CD4-positive, alpha-beta T cell (primary cell): ENCODE measurements at regions not wholly inside any gene's neighbourhood (a gene's known extent, or its start where the extent isn't known, plus 50 kb on each side); places are given as distances from the start of the nearest gene placed in this dataset.

Experiments used
- ATAC-seq: fragments of 200-7000 bp; cut with Tn5 transposase; one replicate; pipeline ENCODE4 v1.10.0; 2022; ENCODE audit warnings: mild to moderate bottlenecking; ENCODE audit not compliant: poor library complexity
- CTCF ChIA-PET: fragments of 350-600 bp; sonication (Branson Sonifier 250); formaldehyde crosslinking; loops from one replicate; lab custom pipeline; 2021; ENCODE audit warnings: antibody characterized with exemption, inconsistent platforms; lab: Charles Lee
- POLR2A ChIA-PET: fragments of 350-600 bp; sonication (Branson Sonifier 250); formaldehyde crosslinking; loops from one replicate; lab custom pipeline; 2021; ENCODE audit warnings: antibody characterized with exemption, inconsistent platforms; lab: Charles Lee
- DNase-seq, 14 experiments: peaks; one replicate each; pipeline ENCODE4 v3.0.0-alpha.2; 2013 to 2020; ENCODE audit warnings: mixed read lengths in 2 of 14
- H3K27ac ChIP-seq, 2 donors: one replicate each; pipeline versions ENCODE4 v1.5.1 to v1.7.0; 2013; ENCODE audit warnings: low read length in 2 of 2, low read depth in 1 of 2, mild to moderate bottlenecking in 1 of 2
- H3K27me3 ChIP-seq, 2 experiments: 1 replicate in 1 of 2; 2 replicates in 1 of 2; pipeline versions ENCODE4 v1.6.1 to v1.7.0; 2013; ENCODE audit warnings: low read length in 2 of 2, control low read depth in 1 of 2, mild to moderate bottlenecking in 1 of 2, moderate library complexity in 1 of 2; ENCODE audit not compliant: insufficient read depth in 2 of 2, control insufficient read depth in 1 of 2
- H3K36me3 ChIP-seq: one replicate; pipeline ENCODE4 v1.6.1; 2013; ENCODE audit warnings: low read length, control low read depth; ENCODE audit not compliant: insufficient read depth
- H3K4me1 ChIP-seq: one replicate; pipeline ENCODE4 v1.6.1; 2013; ENCODE audit warnings: low read length, control low read depth; ENCODE audit not compliant: insufficient read depth
- H3K4me3 ChIP-seq: one replicate; pipeline ENCODE4 v1.5.1; 2013; ENCODE audit warnings: mild to moderate bottlenecking, low read length, moderate library complexity
- H3K9me3 ChIP-seq, 2 experiments: 1 replicate in 1 of 2; 2 replicates in 1 of 2; pipeline versions ENCODE4 v1.6.1 to v1.7.0; 2013; ENCODE audit warnings: low read length in 2 of 2, mild to moderate bottlenecking in 2 of 2, control low read depth in 1 of 2, moderate library complexity in 1 of 2; ENCODE audit not compliant: control insufficient read depth in 1 of 2, insufficient read depth in 1 of 2
- H3K27ac Mint-ChIP-seq: one replicate; pipeline ENCODE4 v1.8.0; 2020; ENCODE audit warnings: mixed read lengths
- H3K27me3 Mint-ChIP-seq: one replicate; pipeline ENCODE4 v1.8.0; 2021; ENCODE audit warnings: mixed read lengths
- H3K36me3 Mint-ChIP-seq: one replicate; pipeline ENCODE4 v1.8.0; 2021; ENCODE audit warnings: low read depth, mixed read lengths
- H3K4me1 Mint-ChIP-seq: one replicate; pipeline ENCODE4 v1.8.0; 2021; ENCODE audit warnings: low read depth, mixed read lengths
- H3K4me3 Mint-ChIP-seq: one replicate; pipeline ENCODE4 v1.8.0; 2020; ENCODE audit warnings: mild to moderate bottlenecking, mixed read lengths
- H3K9me3 Mint-ChIP-seq: one replicate; pipeline ENCODE4 v1.8.0; 2020; ENCODE audit warnings: mixed read lengths
- intact Hi-C, 2 experiments: fragments of 100-400 bp; cut with DNase I in 1 of 2; cut with micrococcal nuclease in 1 of 2; formaldehyde crosslinking; loops; one replicate each; pipeline versions ENCODE4 v1.15.1 to v1.9.0; 2023 to 2025; cut with DNase I, micrococcal nuclease
- TF ChIP-seq, protein P1 (sequence below): fragments of 200-600 bp; IDR thresholded peaks from one replicate; pipeline ENCODE4 v1.8.0; 2022; ENCODE audit warnings: antibody characterized with exemption, mild to moderate bottlenecking

DNA sequence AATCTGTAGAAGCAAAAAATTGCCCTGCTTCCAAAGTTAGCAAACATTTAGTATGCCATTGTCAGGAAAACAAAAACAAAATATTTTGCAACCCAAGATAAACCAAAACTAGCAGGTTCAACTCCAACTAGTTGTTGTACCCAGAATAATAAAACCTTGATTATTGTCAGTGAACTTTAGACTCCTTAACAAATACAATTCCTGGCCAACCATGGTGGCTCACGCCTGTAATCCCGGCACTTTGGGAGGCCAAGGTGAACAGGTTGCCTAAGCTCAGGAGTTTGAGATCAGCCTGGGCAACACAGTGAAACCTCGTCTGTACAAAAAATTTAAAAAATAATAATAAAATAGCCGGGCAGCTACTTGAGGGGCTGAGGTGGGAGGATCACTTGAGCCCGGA, 53.6 kb upstream of the EPCAM start:
- POLR2A ChIA-PET, result no interaction called here
- TF ChIP-seq, protein P1, sequence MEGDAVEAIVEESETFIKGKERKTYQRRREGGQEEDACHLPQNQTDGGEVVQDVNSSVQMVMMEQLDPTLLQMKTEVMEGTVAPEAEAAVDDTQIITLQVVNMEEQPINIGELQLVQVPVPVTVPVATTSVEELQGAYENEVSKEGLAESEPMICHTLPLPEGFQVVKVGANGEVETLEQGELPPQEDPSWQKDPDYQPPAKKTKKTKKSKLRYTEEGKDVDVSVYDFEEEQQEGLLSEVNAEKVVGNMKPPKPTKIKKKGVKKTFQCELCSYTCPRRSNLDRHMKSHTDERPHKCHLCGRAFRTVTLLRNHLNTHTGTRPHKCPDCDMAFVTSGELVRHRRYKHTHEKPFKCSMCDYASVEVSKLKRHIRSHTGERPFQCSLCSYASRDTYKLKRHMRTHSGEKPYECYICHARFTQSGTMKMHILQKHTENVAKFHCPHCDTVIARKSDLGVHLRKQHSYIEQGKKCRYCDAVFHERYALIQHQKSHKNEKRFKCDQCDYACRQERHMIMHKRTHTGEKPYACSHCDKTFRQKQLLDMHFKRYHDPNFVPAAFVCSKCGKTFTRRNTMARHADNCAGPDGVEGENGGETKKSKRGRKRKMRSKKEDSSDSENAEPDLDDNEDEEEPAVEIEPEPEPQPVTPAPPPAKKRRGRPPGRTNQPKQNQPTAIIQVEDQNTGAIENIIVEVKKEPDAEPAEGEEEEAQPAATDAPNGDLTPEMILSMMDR, result no peak
- peaks cover 3% of the 10 kb centered on the region for H3K27me3 Mint-ChIP-seq
- ATAC-seq, result no peak
- no peak overlapping the region for H3K27ac Mint-ChIP-seq
- no peak for DNase-seq
- CTCF ChIA-PET, result no interaction called here
- no peaks in the 10 kb centered on the region for H3K9me3 Mint-ChIP-seq
- Histone ChIP-seq H3K9me3 (no peaks in the 10 kb centered on the region), H3K27me3 (no peaks in the 10 kb centered on the region), H3K27ac (no peak overlapping the region), H3K36me3 (no peaks in the 10 kb centered on the region), H3K4me1 (no peaks in the 10 kb centered on the region), H3K4me3 (no peak overlapping the region)
- H3K4me3 Mint-ChIP-seq, result no peak overlapping the region
- H3K4me1 Mint-ChIP-seq, result no peaks in the 10 kb centered on the region
- intact Hi-C loops, result no loop called here
- no peaks in the 10 kb centered on the region for H3K36me3 Mint-ChIP-seq

DNA sequence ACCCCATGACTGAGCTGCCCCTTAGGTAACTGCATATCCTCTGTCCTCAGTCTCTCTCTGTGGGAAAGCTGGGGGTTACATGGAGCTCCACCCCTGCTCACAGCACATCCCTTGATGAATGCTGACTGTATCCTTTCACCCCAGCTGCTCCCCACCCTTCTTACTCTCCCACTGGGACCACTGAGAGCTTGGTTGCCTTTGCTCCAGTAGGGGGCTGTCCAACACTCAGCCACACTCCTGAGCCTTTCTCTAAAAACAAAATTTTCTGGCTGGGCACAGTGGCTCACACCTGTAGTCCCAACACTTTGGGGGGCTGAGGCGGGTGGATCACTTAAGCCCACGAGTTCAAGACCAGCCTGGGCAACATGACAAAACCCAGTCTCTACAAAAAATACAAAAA, 55.4 kb upstream of the EPCAM start:
- intact Hi-C loops, result no loop called here
- Histone ChIP-seq H3K36me3 (no peaks in the 10 kb centered on the region), H3K4me3 (no peak overlapping the region), H3K4me1 (no peaks in the 10 kb centered on the region), H3K27me3 (no peaks in the 10 kb centered on the region), H3K27ac (no peak overlapping the region), H3K9me3 (no peaks in the 10 kb centered on the region)
- Mint-ChIP-seq H3K4me3 (no peak overlapping the region), H3K27ac (no peak overlapping the region), H3K9me3 (no peaks in the 10 kb centered on the region), H3K36me3 (no peaks in the 10 kb centered on the region), H3K27me3 (peaks cover 4% of the 10 kb centered on the region), H3K4me1 (no peaks in the 10 kb centered on the region)
- no peak for ATAC-seq
- POLR2A ChIA-PET, result no interaction called here
- DNase-seq, result no peak
- TF ChIP-seq, protein P1, result no peak
- CTCF ChIA-PET, result interaction anchor here (1.1 kb wide), 1 partner anchor 9 kb away, joined by 3 read pairs; no protein-coding TSS in a partner anchor

DNA sequence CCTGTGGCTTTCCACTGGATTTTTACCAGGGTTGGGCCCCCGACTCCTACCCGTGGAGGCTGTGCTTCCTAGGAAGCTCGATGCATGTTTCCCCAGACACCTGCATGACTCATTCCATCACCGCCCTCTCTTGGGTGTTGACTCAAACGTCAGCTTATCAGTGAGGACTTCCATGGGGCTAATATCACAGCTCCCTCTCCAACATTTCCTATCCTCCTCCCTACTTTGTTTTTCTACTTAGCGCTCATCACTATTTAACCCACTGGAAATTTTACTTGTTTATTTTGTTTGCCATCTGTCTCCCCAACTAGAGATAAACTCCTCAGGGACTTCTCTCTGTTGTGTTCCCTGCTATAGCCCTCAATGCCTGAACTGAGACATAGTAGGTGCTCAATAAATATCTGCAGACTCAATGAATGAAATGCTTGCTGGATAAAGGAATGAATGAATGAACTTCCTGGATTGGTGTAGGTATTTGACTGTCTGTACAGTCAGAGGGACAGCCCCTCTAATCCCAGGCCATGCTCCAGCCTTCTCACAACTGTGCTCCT, 55.9 kb upstream of the EPCAM start:
- H3K27me3 Mint-ChIP-seq, result peaks cover 4% of the 10 kb centered on the region
- ChIA-PET POLR2A (no interaction called here), CTCF (interaction anchor here (1.1 kb wide), 1 partner anchor 9 kb away, joined by 3 read pairs; no protein-coding TSS in a partner anchor)
- no peaks in the 10 kb centered on the region for H3K36me3 ChIP-seq
- ATAC-seq, result no peak
- no peak overlapping the region for H3K27ac ChIP-seq
- H3K36me3 Mint-ChIP-seq, result no peaks in the 10 kb centered on the region
- no peaks in the 10 kb centered on the region for H3K9me3 Mint-ChIP-seq
- TF ChIP-seq, protein P1, result no peak
- H3K27ac Mint-ChIP-seq, result no peak overlapping the region
- no peak for DNase-seq
- no peaks in the 10 kb centered on the region for H3K4me1 Mint-ChIP-seq
- intact Hi-C loops, result no loop called here
- no peaks in the 10 kb centered on the region for H3K4me1 ChIP-seq
- no peak overlapping the region for H3K4me3 ChIP-seq
- no peaks in the 10 kb centered on the region for H3K9me3 ChIP-seq
- H3K4me3 Mint-ChIP-seq, result no peak overlapping the region
- H3K27me3 ChIP-seq, result no peaks in the 10 kb centered on the region
